Kidney (tissue), 13 donors: ENCODE measurements at regions not wholly inside any gene's neighbourhood (a gene's known extent, or its start where the extent isn't known, plus 50 kb on each side); places are given as distances from the start of the nearest gene placed in this dataset.

Experiments
- DNase-seq, 5 donors: peaks; one replicate each; pipeline ENCODE4 v3.0.0-alpha.2; 2013 to 2020
- FAIRE-seq: peaks from 2 replicates; lab custom pipeline; 2012; peaks lifted over from hg19 to GRCh38; lab: Jason Lieb, UNC
- H3K27ac ChIP-seq, 2 donors: one replicate each; pipeline ENCODE4 v1.7.0; 2013; ENCODE audit warnings: low read depth in 2 of 2, low read length in 2 of 2, inconsistent platforms in 1 of 2
- H3K27me3 ChIP-seq: one replicate; pipeline ENCODE4 v1.7.1; 2013; ENCODE audit warnings: low read length, inconsistent platforms; ENCODE audit not compliant: control insufficient read depth, insufficient read depth
- H3K36me3 ChIP-seq, 3 donors: one replicate each; pipeline versions ENCODE4 v1.7.0 to v1.7.1; 2013; ENCODE audit warnings: low read length in 3 of 3, control low read depth in 1 of 3, inconsistent platforms in 1 of 3; ENCODE audit not compliant: insufficient read depth in 3 of 3, control insufficient read depth in 2 of 3
- H3K4me1 ChIP-seq, 3 donors: one replicate each; pipeline versions ENCODE4 v1.7.0 to v1.7.1; 2013; ENCODE audit warnings: low read length in 3 of 3, inconsistent platforms in 1 of 3, low read depth in 1 of 3; ENCODE audit not compliant: control insufficient read depth in 2 of 3, insufficient read depth in 2 of 3
- H3K4me3 ChIP-seq, 3 donors: one replicate each; pipeline versions ENCODE4 v1.7.0 to v1.8.1; 2013; ENCODE audit warnings: low read length in 3 of 3, control low read depth in 1 of 3, inconsistent platforms in 1 of 3
- H3K9ac ChIP-seq, 3 donors: one replicate each; pipeline versions ENCODE4 v1.7.0 to v1.7.1; 2013; ENCODE audit warnings: low read length in 3 of 3, control low read depth in 1 of 3, inconsistent platforms in 1 of 3
- H3K9me3 ChIP-seq, 3 donors: one replicate each; pipeline versions ENCODE4 v1.7.0 to v1.7.1; 2013; ENCODE audit warnings: low read length in 3 of 3, control low read depth in 1 of 3, inconsistent platforms in 1 of 3; ENCODE audit not compliant: control insufficient read depth in 2 of 3, insufficient read depth in 1 of 3
- intact Hi-C: fragments of 100-400 bp; cut with DNase I; formaldehyde crosslinking; loops from one replicate; pipeline ENCODE4 v1.11.1; 2022
- TF ChIP-seq, protein P1 (sequence below): IDR thresholded peaks from 3 replicates; pipeline ENCODE4 v1.5.1; 2012; ENCODE audit warnings: mild to moderate bottlenecking, moderate library complexity, borderline replicate concordance; ENCODE audit not compliant: insufficient read depth; ENCODE audit errors: extremely low read depth
- donor health status: control.
- donor health status: control.
- donor health status: control.
- donor health status: control.
- donor health status: control.
- donor health status: DM: yes; HTN: yes; CAD: no.
- donor health status: Normal renal cell carcinoma (clear cell type).

DNA sequence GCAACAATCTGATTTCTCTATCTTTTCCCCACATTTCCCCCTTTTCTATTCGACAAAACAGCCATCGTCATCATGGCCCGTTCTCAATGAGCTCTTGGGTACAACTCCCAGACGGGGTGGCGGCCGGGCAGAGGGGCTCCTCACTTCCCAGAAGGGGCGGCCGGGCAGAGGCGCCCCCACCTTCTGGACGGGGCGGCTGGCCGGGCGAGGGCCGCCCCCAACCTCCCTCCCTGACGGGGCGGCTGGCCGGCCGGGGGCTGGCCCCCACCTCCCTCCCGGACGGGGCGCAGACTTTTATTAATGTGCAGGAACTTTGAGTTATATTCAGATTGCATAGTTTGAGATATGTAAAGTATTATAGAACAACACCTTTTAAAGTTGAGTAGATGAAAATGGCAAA is 64.4 kb upstream of the HPGD start:
- H3K36me3 ChIP-seq, result no peaks in the 10 kb centered on the region
- FAIRE-seq (no peak), DNase-seq (peak in 1 of 5 donors; percentile 39)
- no peaks in the 10 kb centered on the region for H3K4me1 ChIP-seq
- no peak overlapping the region for H3K9ac ChIP-seq
- no peak overlapping the region for H3K27ac ChIP-seq
- intact Hi-C loops, result no loop called here
- H3K9me3 ChIP-seq, result no peaks in the 10 kb centered on the region
- H3K4me3 ChIP-seq, result no peak overlapping the region
- H3K27me3 ChIP-seq, result no peaks in the 10 kb centered on the region
- TF ChIP-seq, protein P1, sequence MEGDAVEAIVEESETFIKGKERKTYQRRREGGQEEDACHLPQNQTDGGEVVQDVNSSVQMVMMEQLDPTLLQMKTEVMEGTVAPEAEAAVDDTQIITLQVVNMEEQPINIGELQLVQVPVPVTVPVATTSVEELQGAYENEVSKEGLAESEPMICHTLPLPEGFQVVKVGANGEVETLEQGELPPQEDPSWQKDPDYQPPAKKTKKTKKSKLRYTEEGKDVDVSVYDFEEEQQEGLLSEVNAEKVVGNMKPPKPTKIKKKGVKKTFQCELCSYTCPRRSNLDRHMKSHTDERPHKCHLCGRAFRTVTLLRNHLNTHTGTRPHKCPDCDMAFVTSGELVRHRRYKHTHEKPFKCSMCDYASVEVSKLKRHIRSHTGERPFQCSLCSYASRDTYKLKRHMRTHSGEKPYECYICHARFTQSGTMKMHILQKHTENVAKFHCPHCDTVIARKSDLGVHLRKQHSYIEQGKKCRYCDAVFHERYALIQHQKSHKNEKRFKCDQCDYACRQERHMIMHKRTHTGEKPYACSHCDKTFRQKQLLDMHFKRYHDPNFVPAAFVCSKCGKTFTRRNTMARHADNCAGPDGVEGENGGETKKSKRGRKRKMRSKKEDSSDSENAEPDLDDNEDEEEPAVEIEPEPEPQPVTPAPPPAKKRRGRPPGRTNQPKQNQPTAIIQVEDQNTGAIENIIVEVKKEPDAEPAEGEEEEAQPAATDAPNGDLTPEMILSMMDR, result no peak

DNA sequence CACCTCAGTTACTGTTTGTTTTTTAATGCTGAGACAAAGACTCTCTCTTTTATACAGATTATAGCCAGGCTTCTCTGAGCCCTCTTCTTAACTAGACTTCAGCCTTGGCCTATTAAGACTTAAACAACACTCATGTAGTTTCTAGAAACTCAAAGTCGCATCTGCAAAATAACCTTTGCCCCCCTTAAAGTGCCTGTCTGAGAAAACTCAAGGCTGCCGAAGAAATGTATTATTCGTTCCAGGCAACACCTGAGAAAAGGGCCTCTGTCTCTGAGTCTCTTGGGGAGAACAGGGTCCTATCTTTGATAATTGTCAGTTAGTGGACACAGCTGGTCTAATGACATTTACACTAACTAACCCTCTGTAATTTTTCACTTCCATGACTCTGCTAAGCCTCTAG is 60.8 kb upstream of the HPGD start:
- H3K9me3 ChIP-seq, result no peaks in the 10 kb centered on the region
- intact Hi-C loops, result no loop called here
- H3K27ac ChIP-seq, result no peak overlapping the region
- TF ChIP-seq, protein P1, result no peak
- no peaks in the 10 kb centered on the region for H3K4me1 ChIP-seq
- H3K4me3 ChIP-seq, result no peak overlapping the region
- H3K9ac ChIP-seq, result no peak overlapping the region
- DNase-seq (no peak), FAIRE-seq (no peak)
- H3K36me3 ChIP-seq, result no peaks in the 10 kb centered on the region
- no peaks in the 10 kb centered on the region for H3K27me3 ChIP-seq

DNA sequence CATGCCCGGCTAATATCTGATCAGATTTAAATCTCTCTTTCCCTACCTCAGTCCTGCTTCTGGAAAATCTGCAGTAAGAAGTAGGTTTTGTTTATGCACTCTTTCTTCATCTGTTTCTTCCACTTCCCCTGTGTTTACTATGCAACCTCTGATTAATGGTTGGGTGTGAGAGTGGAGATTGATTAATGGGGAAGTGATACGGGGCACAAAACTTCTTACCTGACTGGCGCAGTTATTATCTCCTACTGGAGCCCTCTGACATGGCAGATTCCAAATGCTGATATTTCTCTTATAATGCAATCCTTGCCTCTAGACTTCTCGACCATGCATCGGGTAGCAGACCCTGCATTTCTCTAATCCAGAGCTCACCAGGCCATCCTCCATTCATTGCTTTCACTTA is 60.2 kb upstream of the HPGD start:
- no peak overlapping the region for H3K4me3 ChIP-seq
- no peaks in the 10 kb centered on the region for H3K9me3 ChIP-seq
- TF ChIP-seq, protein P1, result no peak
- no peaks in the 10 kb centered on the region for H3K36me3 ChIP-seq
- H3K4me1 ChIP-seq, result no peaks in the 10 kb centered on the region
- no peaks in the 10 kb centered on the region for H3K27me3 ChIP-seq
- H3K9ac ChIP-seq, result no peak overlapping the region
- H3K27ac ChIP-seq, result no peak overlapping the region
- intact Hi-C loops, result no loop called here
- no peak for DNase-seq
- no peak for FAIRE-seq

DNA sequence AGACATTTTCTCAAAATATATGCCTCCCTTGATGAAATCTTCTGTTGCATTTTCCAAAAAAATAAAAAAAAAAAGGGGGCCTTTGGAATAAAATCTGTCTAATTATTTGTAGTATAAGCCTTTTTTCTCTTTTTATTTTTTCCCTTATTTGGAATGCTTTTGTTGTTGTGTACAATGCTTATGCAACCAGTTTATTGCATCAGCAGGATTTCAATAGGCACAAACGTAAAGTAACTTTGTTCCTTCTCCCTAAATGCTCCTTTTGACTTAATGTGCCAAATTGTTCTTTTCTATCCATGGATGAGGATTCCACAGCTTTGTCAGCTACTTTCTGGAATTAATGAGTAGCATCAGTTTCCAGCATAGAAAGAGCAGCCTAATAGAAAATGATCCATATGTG is 59.6 kb upstream of the HPGD start:
- H3K36me3 ChIP-seq, result no peaks in the 10 kb centered on the region
- TF ChIP-seq, protein P1, result no peak
- no peak for DNase-seq
- intact Hi-C loops, result no loop called here
- no peaks in the 10 kb centered on the region for H3K27me3 ChIP-seq
- no peak overlapping the region for H3K9ac ChIP-seq
- no peaks in the 10 kb centered on the region for H3K9me3 ChIP-seq
- no peak for FAIRE-seq
- H3K4me3 ChIP-seq, result no peak overlapping the region
- H3K27ac ChIP-seq, result no peak overlapping the region
- H3K4me1 ChIP-seq, result no peaks in the 10 kb centered on the region
